GM23338 (cell line): ENCODE measurements at regions not wholly inside any gene's neighbourhood (a gene's known extent, or its start where the extent isn't known, plus 50 kb on each side); places are given as distances from the start of the nearest gene placed in this dataset.

Experiments
- EZH2 ChIP-seq: fragments of 200-600 bp; sonication (generic); IDR thresholded peaks from one replicate; pipeline ENCODE4 v1.8.0; 2017; ENCODE audit warnings: antibody characterized with exemption, mild to moderate bottlenecking, low read depth; ENCODE audit not compliant: unreplicated experiment
- POLR2AphosphoS5 ChIP-seq: IDR thresholded peaks from 2 replicates; pipeline ENCODE4 v1.6.1; 2016; ENCODE audit warnings: antibody characterized with exemption, low read depth
- ZNF114 ChIP-seq: fragments of 250-450 bp; sonication (Bioruptor Pico); IDR thresholded peaks from 2 replicates; pipeline ENCODE4 v1.5.0; 2020; ENCODE audit warnings: mild to moderate bottlenecking, moderate library complexity
- ZNF331 ChIP-seq: fragments of 250-450 bp; sonication (Bioruptor Pico); IDR thresholded peaks from 2 replicates; pipeline ENCODE4 v1.5.0; 2020; ENCODE audit warnings: low read depth, mild to moderate bottlenecking, moderate library complexity
- TF ChIP-seq, protein P1 (sequence below): fragments of 250-450 bp; sonication (Bioruptor Pico); IDR thresholded peaks from 2 replicates; pipeline ENCODE4 v1.5.0; 2020; ENCODE audit warnings: mild to moderate bottlenecking, moderate library complexity
- TF ChIP-seq, protein P2 (sequence below), 2 experiments: fragments of 200-600 bp in 1 of 2; sonication (generic) in 1 of 2; conservative IDR thresholded peaks; 2 replicates each; pipeline versions ENCODE4 v1.5.1 to v1.6.1; 2016 to 2017; ENCODE audit warnings: antibody characterized with exemption in 2 of 2, low read depth in 2 of 2, mild to moderate bottlenecking in 2 of 2, moderate library complexity in 1 of 2
- TF ChIP-seq, protein P3 (sequence below): IDR thresholded peaks from one replicate; pipeline ENCODE4 v1.6.1; 2018; ENCODE audit warnings: antibody characterized with exemption; ENCODE audit not compliant: unreplicated experiment

DNA sequence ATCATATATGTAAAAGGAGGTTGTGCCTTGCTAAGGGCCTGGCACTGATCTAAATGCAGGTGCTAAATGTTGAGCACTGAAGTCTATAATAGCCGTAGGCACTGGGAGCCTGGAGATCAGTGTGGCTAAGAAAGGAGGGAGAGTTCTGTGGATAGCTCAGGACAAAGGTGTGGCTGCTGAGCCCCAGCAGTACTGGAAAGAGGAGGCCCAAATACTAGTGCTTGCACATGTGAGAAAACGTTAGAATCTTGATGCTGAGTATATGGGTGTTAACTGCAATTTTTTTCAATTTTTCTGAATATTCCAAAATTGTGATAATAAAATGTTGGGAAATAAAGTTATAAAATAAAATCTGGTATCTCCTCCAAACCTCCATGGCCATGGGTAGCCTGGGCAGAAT is 62.5 kb upstream of the PTGFRN start:
- TF ChIP-seq, protein P1, sequence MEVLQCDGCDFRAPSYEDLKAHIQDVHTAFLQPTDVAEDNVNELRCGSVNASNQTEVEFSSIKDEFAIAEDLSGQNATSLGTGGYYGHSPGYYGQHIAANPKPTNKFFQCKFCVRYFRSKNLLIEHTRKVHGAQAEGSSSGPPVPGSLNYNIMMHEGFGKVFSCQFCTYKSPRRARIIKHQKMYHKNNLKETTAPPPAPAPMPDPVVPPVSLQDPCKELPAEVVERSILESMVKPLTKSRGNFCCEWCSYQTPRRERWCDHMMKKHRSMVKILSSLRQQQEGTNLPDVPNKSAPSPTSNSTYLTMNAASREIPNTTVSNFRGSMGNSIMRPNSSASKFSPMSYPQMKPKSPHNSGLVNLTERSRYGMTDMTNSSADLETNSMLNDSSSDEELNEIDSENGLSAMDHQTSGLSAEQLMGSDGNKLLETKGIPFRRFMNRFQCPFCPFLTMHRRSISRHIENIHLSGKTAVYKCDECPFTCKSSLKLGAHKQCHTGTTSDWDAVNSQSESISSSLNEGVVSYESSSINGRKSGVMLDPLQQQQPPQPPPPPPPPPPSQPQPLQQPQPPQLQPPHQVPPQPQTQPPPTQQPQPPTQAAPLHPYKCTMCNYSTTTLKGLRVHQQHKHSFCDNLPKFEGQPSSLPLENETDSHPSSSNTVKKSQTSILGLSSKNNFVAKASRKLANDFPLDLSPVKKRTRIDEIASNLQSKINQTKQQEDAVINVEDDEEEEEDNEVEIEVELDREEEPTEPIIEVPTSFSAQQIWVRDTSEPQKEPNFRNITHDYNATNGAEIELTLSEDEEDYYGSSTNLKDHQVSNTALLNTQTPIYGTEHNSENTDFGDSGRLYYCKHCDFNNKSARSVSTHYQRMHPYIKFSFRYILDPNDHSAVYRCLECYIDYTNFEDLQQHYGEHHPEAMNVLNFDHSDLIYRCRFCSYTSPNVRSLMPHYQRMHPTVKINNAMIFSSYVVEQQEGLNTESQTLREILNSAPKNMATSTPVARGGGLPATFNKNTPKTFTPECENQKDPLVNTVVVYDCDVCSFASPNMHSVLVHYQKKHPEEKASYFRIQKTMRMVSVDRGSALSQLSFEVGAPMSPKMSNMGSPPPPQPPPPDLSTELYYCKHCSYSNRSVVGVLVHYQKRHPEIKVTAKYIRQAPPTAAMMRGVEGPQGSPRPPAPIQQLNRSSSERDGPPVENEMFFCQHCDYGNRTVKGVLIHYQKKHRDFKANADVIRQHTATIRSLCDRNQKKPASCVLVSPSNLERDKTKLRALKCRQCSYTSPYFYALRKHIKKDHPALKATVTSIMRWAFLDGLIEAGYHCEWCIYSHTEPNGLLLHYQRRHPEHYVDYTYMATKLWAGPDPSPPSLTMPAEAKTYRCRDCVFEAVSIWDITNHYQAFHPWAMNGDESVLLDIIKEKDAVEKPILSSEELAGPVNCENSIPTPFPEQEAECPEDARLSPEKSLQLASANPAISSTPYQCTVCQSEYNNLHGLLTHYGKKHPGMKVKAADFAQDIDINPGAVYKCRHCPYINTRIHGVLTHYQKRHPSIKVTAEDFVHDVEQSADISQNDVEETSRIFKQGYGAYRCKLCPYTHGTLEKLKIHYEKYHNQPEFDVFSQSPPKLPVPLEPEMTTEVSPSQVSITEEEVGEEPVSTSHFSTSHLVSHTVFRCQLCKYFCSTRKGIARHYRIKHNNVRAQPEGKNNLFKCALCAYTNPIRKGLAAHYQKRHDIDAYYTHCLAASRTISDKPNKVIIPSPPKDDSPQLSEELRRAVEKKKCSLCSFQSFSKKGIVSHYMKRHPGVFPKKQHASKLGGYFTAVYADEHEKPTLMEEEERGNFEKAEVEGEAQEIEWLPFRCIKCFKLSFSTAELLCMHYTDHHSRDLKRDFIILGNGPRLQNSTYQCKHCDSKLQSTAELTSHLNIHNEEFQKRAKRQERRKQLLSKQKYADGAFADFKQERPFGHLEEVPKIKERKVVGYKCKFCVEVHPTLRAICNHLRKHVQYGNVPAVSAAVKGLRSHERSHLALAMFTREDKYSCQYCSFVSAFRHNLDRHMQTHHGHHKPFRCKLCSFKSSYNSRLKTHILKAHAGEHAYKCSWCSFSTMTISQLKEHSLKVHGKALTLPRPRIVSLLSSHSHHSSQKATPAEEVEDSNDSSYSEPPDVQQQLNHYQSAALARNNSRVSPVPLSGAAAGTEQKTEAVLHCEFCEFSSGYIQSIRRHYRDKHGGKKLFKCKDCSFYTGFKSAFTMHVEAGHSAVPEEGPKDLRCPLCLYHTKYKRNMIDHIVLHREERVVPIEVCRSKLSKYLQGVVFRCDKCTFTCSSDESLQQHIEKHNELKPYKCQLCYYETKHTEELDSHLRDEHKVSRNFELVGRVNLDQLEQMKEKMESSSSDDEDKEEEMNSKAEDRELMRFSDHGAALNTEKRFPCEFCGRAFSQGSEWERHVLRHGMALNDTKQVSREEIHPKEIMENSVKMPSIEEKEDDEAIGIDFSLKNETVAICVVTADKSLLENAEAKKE (CRISPR knock-in tag), result no peak
- TF ChIP-seq, protein P2, sequence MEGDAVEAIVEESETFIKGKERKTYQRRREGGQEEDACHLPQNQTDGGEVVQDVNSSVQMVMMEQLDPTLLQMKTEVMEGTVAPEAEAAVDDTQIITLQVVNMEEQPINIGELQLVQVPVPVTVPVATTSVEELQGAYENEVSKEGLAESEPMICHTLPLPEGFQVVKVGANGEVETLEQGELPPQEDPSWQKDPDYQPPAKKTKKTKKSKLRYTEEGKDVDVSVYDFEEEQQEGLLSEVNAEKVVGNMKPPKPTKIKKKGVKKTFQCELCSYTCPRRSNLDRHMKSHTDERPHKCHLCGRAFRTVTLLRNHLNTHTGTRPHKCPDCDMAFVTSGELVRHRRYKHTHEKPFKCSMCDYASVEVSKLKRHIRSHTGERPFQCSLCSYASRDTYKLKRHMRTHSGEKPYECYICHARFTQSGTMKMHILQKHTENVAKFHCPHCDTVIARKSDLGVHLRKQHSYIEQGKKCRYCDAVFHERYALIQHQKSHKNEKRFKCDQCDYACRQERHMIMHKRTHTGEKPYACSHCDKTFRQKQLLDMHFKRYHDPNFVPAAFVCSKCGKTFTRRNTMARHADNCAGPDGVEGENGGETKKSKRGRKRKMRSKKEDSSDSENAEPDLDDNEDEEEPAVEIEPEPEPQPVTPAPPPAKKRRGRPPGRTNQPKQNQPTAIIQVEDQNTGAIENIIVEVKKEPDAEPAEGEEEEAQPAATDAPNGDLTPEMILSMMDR (conservative IDR thresholded peaks at IDR 0.05; ENCODE audit: low read depth in 2 of 2), result no peak
- TF ChIP-seq EZH2 (no peak), ZNF114 (CRISPR knock-in tag) (no peak), POLR2AphosphoS5 (no peak), ZNF331 (CRISPR knock-in tag) (no peak)
- TF ChIP-seq, protein P3, sequence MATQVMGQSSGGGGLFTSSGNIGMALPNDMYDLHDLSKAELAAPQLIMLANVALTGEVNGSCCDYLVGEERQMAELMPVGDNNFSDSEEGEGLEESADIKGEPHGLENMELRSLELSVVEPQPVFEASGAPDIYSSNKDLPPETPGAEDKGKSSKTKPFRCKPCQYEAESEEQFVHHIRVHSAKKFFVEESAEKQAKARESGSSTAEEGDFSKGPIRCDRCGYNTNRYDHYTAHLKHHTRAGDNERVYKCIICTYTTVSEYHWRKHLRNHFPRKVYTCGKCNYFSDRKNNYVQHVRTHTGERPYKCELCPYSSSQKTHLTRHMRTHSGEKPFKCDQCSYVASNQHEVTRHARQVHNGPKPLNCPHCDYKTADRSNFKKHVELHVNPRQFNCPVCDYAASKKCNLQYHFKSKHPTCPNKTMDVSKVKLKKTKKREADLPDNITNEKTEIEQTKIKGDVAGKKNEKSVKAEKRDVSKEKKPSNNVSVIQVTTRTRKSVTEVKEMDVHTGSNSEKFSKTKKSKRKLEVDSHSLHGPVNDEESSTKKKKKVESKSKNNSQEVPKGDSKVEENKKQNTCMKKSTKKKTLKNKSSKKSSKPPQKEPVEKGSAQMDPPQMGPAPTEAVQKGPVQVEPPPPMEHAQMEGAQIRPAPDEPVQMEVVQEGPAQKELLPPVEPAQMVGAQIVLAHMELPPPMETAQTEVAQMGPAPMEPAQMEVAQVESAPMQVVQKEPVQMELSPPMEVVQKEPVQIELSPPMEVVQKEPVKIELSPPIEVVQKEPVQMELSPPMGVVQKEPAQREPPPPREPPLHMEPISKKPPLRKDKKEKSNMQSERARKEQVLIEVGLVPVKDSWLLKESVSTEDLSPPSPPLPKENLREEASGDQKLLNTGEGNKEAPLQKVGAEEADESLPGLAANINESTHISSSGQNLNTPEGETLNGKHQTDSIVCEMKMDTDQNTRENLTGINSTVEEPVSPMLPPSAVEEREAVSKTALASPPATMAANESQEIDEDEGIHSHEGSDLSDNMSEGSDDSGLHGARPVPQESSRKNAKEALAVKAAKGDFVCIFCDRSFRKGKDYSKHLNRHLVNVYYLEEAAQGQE, result no peak
